Activated T-cell treated with anti-CD3 and anti-CD28 coated beads, Interleukin-2, amount 50 U/mL, for 24 hours (primary cell): ENCODE measurements at regions not wholly inside any gene's neighbourhood (a gene's known extent, or its start where the extent isn't known, plus 50 kb on each side); places are given as distances from the start of the nearest gene placed in this dataset.

Experiments
- DNase-seq: peaks from one replicate; pipeline ENCODE4 v3.0.0-alpha.2; 2020
- H3K27ac Mint-ChIP-seq: 2 replicates; pipeline ENCODE4 v1.8.0; 2020; ENCODE audit warnings: mild to moderate bottlenecking, mixed read lengths
- H3K27me3 Mint-ChIP-seq: 2 replicates; pipeline ENCODE4 v1.8.0; 2020; ENCODE audit warnings: mixed read lengths
- H3K36me3 Mint-ChIP-seq: 2 replicates; pipeline ENCODE4 v1.8.0; 2020; ENCODE audit warnings: low read depth, mixed read lengths
- H3K4me1 Mint-ChIP-seq: 2 replicates; pipeline ENCODE4 v1.8.0; 2020; ENCODE audit warnings: low read depth, mixed read lengths
- H3K4me3 Mint-ChIP-seq: 2 replicates; pipeline ENCODE4 v1.8.0; 2020; ENCODE audit warnings: mild to moderate bottlenecking, moderate library complexity, mixed read lengths
- H3K9me3 Mint-ChIP-seq: 2 replicates; pipeline ENCODE4 v1.8.0; 2020; ENCODE audit warnings: mixed read lengths

- Mint-ChIP-seq H3K27me3 (peaks cover 21% of the 10 kb centered on the region), H3K4me3 (no peak overlapping the region), H3K4me1 (no peaks in the 10 kb centered on the region), H3K9me3 (no peaks in the 10 kb centered on the region), H3K27ac (no peak overlapping the region), H3K36me3 (no peaks in the 10 kb centered on the region)
- no peak for DNase-seq
These were observed 66.3 kb upstream of the COL5A1 start for GRCh38 chr9:134575103-134575900.

- peaks cover 22% of the 10 kb centered on the region for H3K27me3 Mint-ChIP-seq
- H3K36me3 Mint-ChIP-seq = no peaks in the 10 kb centered on the region
- H3K9me3 Mint-ChIP-seq = peaks cover under 1% of the 10 kb centered on the region
- H3K4me1 Mint-ChIP-seq = no peaks in the 10 kb centered on the region
- no peak for DNase-seq
- no peak overlapping the region for H3K27ac Mint-ChIP-seq
- H3K4me3 Mint-ChIP-seq = no peak overlapping the region
These were observed 65.8 kb upstream of the COL5A1 start for GRCh38 chr9:134575901-134576176.

DNA sequence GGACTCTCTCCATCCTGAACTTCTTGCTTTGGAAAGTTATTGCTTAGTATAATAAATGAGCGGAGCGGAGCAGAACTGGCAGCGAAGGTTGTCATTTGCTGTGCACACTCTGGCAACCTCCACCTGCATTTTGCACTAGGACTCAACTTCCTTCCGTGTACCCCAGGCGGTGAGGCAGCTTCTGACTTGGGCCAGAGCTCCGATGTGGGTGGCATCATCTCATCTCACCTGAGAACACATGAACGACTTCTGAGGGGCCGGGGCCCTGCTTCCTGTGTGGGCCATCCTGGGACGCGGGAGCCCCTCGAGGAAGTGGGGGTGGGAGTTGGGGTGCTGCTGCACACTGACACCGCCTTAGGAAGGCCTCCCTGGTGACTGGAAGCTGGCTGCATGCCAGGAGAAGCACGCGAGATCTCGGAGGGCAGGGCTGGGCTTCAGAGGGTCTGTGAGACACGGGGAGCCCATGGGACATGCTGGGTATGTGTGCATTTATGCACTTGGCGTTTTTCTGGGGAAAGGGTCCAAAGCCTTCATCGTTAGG lies 56.5 kb upstream of the COL5A1 start:
- H3K36me3 Mint-ChIP-seq = no peaks in the 10 kb centered on the region
- H3K9me3 Mint-ChIP-seq = peaks cover 2% of the 10 kb centered on the region
- H3K4me1 Mint-ChIP-seq = no peaks in the 10 kb centered on the region
- no peak overlapping the region for H3K4me3 Mint-ChIP-seq
- DNase-seq = peak; percentile 14
- no peak overlapping the region for H3K27ac Mint-ChIP-seq
- peaks cover 23% of the 10 kb centered on the region for H3K27me3 Mint-ChIP-seq

- Mint-ChIP-seq H3K4me1 (no peaks in the 10 kb centered on the region), H3K4me3 (no peak overlapping the region), H3K27ac (no peak overlapping the region), H3K27me3 (peaks cover 26% of the 10 kb centered on the region), H3K36me3 (no peaks in the 10 kb centered on the region), H3K9me3 (no peaks in the 10 kb centered on the region)
- DNase-seq = peak; percentile 9
These were observed 55.6 kb upstream of the COL5A1 start for GRCh38 chr9:134585746-134586706.

GRCh38 chr9:134589748-134590147 lies 51.9 kb upstream of the COL5A1 start:
- H3K36me3 Mint-ChIP-seq = no peaks in the 10 kb centered on the region
- H3K9me3 Mint-ChIP-seq = no peaks in the 10 kb centered on the region
- no peak overlapping the region for H3K4me3 Mint-ChIP-seq
- H3K27me3 Mint-ChIP-seq = peaks cover 26% of the 10 kb centered on the region
- no peaks in the 10 kb centered on the region for H3K4me1 Mint-ChIP-seq
- no peak overlapping the region for H3K27ac Mint-ChIP-seq
- no peak for DNase-seq

GRCh38 chr9:134590240-134591081 lies 51.1 kb upstream of the COL5A1 start:
- peak; percentile 2 for DNase-seq
- Mint-ChIP-seq H3K27me3 (peaks cover 19% of the 10 kb centered on the region), H3K36me3 (no peaks in the 10 kb centered on the region), H3K4me1 (no peaks in the 10 kb centered on the region), H3K9me3 (no peaks in the 10 kb centered on the region), H3K4me3 (no peak overlapping the region), H3K27ac (no peak overlapping the region)

- Mint-ChIP-seq H3K4me3 (no peak overlapping the region), H3K9me3 (no peaks in the 10 kb centered on the region), H3K27ac (no peak overlapping the region), H3K27me3 (peaks cover 15% of the 10 kb centered on the region), H3K4me1 (no peaks in the 10 kb centered on the region), H3K36me3 (no peaks in the 10 kb centered on the region)
- DNase-seq = no peak
These were observed 50.5 kb upstream of the COL5A1 start for GRCh38 chr9:134591082-134591571.

DNA sequence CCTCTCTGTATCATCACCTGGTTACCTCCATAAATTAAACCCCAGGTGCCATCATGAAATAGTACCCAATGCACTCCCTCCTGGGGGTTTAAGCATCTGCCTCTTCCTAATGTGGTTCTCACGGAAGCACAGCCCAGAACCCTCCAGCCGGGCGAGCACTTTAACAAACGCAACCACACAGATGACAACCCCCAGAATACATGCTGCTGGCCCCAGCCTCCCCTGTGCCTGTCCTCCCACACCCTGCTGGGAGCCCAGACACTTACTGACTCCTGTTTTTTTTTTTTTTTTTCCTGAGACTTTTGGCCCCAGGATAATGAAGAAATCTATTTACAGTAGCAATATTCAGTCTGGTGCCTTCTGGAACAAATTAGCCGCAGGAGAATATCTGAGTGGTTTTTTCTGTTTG lies 50.0 kb upstream of the COL5A1 start:
- Mint-ChIP-seq H3K27ac (no peak overlapping the region), H3K36me3 (no peaks in the 10 kb centered on the region), H3K4me3 (no peak overlapping the region), H3K27me3 (peaks cover 15% of the 10 kb centered on the region), H3K4me1 (no peaks in the 10 kb centered on the region), H3K9me3 (no peaks in the 10 kb centered on the region)
- DNase-seq = no peak
